Kidney epithelial cell (primary cell): ENCODE measurements at regions not wholly inside any gene's neighbourhood (a gene's known extent, or its start where the extent isn't known, plus 50 kb on each side); places are given as distances from the start of the nearest gene placed in this dataset.

Source experiments
- DNase-seq: peaks from one replicate; pipeline ENCODE4 v3.0.0-alpha.2; 2010; ENCODE audit warnings: low read depth
- H3K27me3 ChIP-seq: 2 replicates; pipeline ENCODE4 v1.6.0; 2011; ENCODE audit warnings: low read length; ENCODE audit not compliant: control insufficient read depth, insufficient read depth
- H3K36me3 ChIP-seq: 2 replicates; pipeline ENCODE4 v1.5.1; 2011; ENCODE audit warnings: low read length; ENCODE audit not compliant: control insufficient read depth, insufficient read depth
- H3K4me3 ChIP-seq: 2 replicates; pipeline ENCODE4 v1.5.1; 2011; ENCODE audit warnings: low read depth, mild to moderate bottlenecking, control low read depth, low read length
- CTCF ChIP-seq: IDR thresholded peaks from 2 replicates; pipeline ENCODE4 v1.5.1; 2011; ENCODE audit warnings: mild to moderate bottlenecking, moderate library complexity, low read length, control low read depth, inconsistent platforms; ENCODE audit not compliant: insufficient read depth, poor library complexity, severe bottlenecking

- DNase-seq: no peak
- TF ChIP-seq CTCF: no peak
- H3K27me3 ChIP-seq: no peaks in the 10 kb centered on the region
- no peaks in the 10 kb centered on the region for H3K36me3 ChIP-seq
- no peak overlapping the region for H3K4me3 ChIP-seq
Measured at GRCh38 chr12:67539946-67540345, 108.6 kb upstream of the DYRK2 start.

- Histone ChIP-seq H3K36me3 (no peaks in the 10 kb centered on the region), H3K4me3 (no peak overlapping the region), H3K27me3 (no peaks in the 10 kb centered on the region)
- no peak for DNase-seq
- TF ChIP-seq CTCF: no peak
Measured at GRCh38 chr12:67540920-67541624, 107.5 kb upstream of the DYRK2 start.

- Histone ChIP-seq H3K36me3 (no peaks in the 10 kb centered on the region), H3K27me3 (no peaks in the 10 kb centered on the region), H3K4me3 (no peak overlapping the region)
- no peak for DNase-seq
- no peak for TF ChIP-seq CTCF
Measured at GRCh38 chr12:67541625-67541991, 106.9 kb upstream of the DYRK2 start.

- no peak for DNase-seq
- no peaks in the 10 kb centered on the region for H3K36me3 ChIP-seq
- TF ChIP-seq CTCF: no peak
- no peaks in the 10 kb centered on the region for H3K27me3 ChIP-seq
- no peak overlapping the region for H3K4me3 ChIP-seq
Measured at GRCh38 chr12:67543021-67543770, 105.3 kb upstream of the DYRK2 start.

GRCh38 chr12:67545298-67545697, 103.2 kb upstream of the DYRK2 start:
- no peak for TF ChIP-seq CTCF
- Histone ChIP-seq H3K4me3 (no peak overlapping the region), H3K36me3 (no peaks in the 10 kb centered on the region), H3K27me3 (no peaks in the 10 kb centered on the region)
- no peak for DNase-seq
